GM21528 (cell line): ENCODE measurements at regions not wholly inside any gene's neighbourhood (a gene's known extent, or its start where the extent isn't known, plus 50 kb on each side); places are given as distances from the start of the nearest gene placed in this dataset.
"Not testable (repeated sequence)": the region's sequence is repeated elsewhere in the genome, so short reads cannot be mapped to it uniquely, and the experiment has no call there.

ENCODE experiments used
- ATAC-seq: cut with Tn5 transposase; IDR thresholded peaks from one replicate; pipeline ENCODE4 v1.9.1; 2021; ENCODE audit warnings: mild to moderate bottlenecking, moderate library complexity; ENCODE audit not compliant: unreplicated experiment, low FRiP score

GRCh38 chr4:27338530-27338929, 477.9 kb downstream of the STIM2 start:
- no peak for ATAC-seq

DNA sequence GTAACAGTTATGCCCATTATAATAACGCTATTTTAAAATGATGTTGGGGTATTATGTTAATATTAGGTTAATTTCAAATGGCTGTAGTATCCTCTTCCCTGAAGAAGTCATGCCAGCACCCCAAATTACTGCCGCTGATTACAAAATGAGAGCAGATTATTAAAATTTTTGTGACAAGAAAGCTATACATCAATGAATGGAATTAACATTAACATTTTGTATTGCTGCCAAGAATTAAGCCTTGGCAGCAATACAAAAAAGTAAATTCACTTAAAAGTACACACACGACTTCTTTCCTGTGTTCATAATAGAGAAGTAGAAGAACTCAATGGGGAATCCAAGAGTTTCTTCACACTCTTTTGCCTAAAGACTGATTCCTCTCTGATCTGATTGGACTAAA, 482.8 kb downstream of the STIM2 start:
- ATAC-seq, result no peak

- ATAC-seq, result no peak
Observed at GRCh38 chr4:27350161-27350560, 489.5 kb downstream of the STIM2 start.

- ATAC-seq, result no peak
Observed at GRCh38 chr4:27357283-27357682, 496.6 kb downstream of the STIM2 start.

- no peak for ATAC-seq
Observed at GRCh38 chr4:27358269-27358668, 497.6 kb downstream of the STIM2 start.

- ATAC-seq, result no peak
Observed at GRCh38 chr4:27360131-27360530, 499.5 kb downstream of the STIM2 start.

- ATAC-seq, result no peak
Observed at GRCh38 chr4:27360790-27361267, 500.2 kb downstream of the STIM2 start.

GRCh38 chr4:27364509-27364908, 503.9 kb downstream of the STIM2 start:
- ATAC-seq, result no peak

GRCh38 chr4:27366104-27366823, 505.6 kb downstream of the STIM2 start:
- ATAC-seq, result no peak

DNA sequence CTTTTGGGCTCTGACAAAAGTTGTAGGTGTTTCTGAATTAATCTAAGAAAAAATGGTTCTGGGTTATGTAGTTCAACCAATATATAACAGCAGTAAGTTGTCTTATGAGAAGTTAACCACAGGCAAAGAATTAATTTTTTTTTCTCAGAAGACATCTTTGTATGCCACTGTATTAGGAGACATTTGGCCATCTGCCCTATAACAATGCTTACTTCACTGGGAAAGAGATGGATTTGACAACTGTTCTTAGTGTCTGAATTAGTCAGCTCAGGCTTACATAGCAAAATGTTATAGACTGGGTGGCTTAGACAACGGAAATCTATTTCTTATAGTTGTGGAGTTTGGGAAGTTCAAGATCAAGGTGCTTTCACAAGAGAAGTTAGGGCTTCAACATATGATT, 508.1 kb downstream of the STIM2 start:
- no peak for ATAC-seq

GRCh38 chr4:27381815-27382214, 521.2 kb downstream of the STIM2 start:
- ATAC-seq, result no peak

DNA sequence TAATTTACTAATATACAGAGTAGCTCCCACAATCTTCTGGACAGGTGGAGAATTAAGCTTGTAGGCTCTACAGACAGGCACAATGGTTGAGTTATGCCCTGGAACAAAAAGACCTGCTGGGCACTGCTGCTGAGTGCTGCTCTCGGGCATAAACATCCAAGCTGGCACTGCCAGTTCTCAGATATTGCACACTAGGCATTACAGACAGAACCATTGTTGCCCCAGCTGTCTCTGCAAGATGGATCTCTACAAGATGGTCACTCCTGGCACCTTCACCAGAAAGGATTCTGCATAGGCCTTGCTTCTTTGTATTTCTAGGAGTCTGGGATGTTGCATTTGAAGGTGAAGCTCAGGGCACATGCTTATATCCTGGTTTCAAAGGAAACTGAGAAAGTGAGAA, 527.1 kb downstream of the STIM2 start:
- no peak for ATAC-seq

- no peak for ATAC-seq
Observed at GRCh38 chr4:27397886-27398285, 537.2 kb downstream of the STIM2 start.

DNA sequence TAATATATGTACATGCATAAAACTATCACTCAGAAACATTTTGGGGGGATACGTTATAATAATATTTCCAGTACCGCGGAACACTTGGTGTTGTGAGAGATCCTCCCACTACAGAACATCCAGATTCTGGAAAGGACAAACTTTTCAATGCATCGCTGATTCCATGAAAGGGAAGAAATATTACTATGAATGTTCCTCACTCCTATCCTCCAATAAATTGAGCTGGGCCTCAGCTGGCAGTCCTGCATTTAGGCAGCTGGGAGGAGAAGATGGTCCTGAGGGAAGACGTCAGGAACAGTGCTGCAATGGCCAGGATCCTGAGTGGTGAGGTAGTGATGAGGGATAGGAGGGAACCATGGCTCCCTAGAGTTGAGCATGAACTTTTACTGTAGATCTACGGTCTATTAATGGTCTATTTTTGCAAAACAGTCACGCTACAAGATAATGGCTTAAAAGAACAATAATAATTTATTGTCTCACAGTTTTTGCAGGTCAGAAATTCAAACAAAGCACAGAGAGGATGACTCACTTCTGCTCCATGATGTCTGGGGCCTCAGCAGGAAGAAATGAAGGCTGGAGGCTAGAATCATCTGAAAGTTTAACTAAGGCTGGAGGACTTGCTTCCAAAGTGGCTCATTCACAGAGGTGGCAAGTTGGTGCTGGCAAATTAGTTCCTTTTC, 538.1 kb downstream of the STIM2 start:
- ATAC-seq, result no peak

DNA sequence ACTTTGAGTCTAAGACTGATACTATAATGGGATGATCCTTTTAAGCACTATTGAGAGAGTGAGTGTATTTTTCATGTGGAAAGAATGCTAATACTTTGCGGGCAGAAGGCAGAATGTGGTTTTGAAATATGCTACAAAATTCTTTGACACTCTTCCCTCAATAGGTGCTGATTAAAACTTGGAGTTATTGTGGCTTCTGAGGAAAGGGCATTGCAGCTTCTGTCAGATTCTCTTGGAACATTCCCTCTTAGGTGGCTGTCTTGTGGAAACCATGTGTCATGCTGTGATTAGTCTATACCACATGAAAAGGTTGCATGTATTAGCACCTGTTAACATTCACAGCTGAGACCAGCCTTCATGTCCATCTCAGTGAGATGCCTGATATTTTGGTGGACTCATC, 547.0 kb downstream of the STIM2 start:
- ATAC-seq, result no peak

DNA sequence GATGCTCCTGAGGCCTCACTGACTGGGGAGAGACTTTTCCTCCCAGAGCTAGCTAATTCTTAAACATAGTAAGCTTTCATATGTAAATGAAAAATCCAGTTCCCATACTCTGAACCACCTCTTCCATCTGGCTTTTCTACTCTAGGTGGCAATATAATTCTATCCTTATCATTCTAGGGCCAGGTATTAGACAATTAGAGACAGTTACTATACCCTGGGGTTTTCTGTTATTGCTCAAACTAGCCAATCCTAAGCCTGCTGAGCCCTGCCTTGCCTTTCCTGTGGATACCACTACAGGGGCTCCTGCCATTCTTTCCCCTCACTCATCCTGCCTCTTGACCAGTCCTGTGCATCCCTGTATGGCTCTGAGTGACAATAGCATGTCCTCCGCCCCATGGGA, 552.0 kb downstream of the STIM2 start:
- no peak for ATAC-seq

GRCh38 chr4:27414887-27415731, 554.5 kb downstream of the STIM2 start:
- no peak for ATAC-seq

GRCh38 chr4:27428661-27429060, 568.0 kb downstream of the STIM2 start:
- no peak for ATAC-seq

- no peak for ATAC-seq
Observed at GRCh38 chr4:27429364-27429871, 568.8 kb downstream of the STIM2 start.

- no peak for ATAC-seq
Observed at GRCh38 chr4:27442146-27442545, 581.5 kb downstream of the STIM2 start.

DNA sequence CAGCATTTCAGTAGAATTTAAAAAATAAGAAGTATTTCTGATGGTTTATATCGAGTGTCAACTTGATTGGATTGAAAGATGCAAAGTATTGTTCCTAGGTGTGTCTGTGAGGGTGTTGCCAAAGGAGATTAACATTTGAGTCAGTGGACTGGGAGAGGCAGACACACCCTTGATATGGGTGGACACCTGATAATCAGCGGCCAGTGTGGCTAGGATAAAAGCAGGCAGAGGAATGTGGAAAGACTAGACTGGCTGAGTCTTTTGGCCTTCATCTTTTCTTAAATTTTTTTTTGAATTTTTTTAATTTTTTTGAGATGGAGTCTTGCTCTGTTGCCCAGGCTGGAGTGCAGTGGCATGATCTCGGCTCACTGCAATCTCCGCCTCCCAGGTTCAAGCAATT, 582.0 kb downstream of the STIM2 start:
- not testable (repeated sequence) for ATAC-seq
